ENCODE measurements at regions not wholly inside any gene's neighbourhood (a gene's known extent, or its start where the extent isn't known, plus 50 kb on each side); places are given as distances from the start of the nearest gene placed in this dataset.

GRCh38 chr18:67179726-67180125 is 336.8 kb downstream of the DSEL start:
- TF ChIP-seq CTCF (IDR thresholded peaks at IDR 0.05; ENCODE audit: low read depth, low read length, poor library complexity, severe bottlenecking) (no peak), EZH2phosphoT487 (IDR thresholded peaks at IDR 0.05; ENCODE audit: borderline replicate concordance, low read length) (no peak)
